GM23338 (cell line): ENCODE measurements at regions not wholly inside any gene's neighbourhood (a gene's known extent, or its start where the extent isn't known, plus 50 kb on each side); places are given as distances from the start of the nearest gene placed in this dataset.

Experiments used
- ATAC-seq: fragments of 200-7000 bp; cut with Tn5 transposase; 3 replicates; pipeline ENCODE4 v1.9.1; 2020
- DNase-seq: peaks from one replicate; pipeline ENCODE4 v3.0.0-alpha.2; 2015; ENCODE audit warnings: low spot score
- H2AFZ ChIP-seq: fragments of 200-600 bp; sonication (generic); 2 replicates; pipeline ENCODE4 v1.8.0; 2016; ENCODE audit warnings: antibody characterized with exemption, mild to moderate bottlenecking, moderate library complexity
- H3F3A ChIP-seq: fragments of 200-600 bp; sonication (generic); replicated peaks from 2 replicates; pipeline ENCODE4 v1.8.0; 2017; ENCODE audit warnings: antibody characterized with exemption, mixed run types, low read depth
- H3K27ac ChIP-seq: fragments of 200-600 bp; sonication (generic); 2 replicates; pipeline ENCODE4 v1.6.1; 2016; ENCODE audit warnings: low read depth
- H3K27me3 ChIP-seq: fragments of 200-600 bp; sonication (generic); 2 replicates; pipeline ENCODE4 v1.8.0; 2016; ENCODE audit warnings: mild to moderate bottlenecking, mixed run types, moderate library complexity; ENCODE audit not compliant: insufficient read depth
- H3K36me3 ChIP-seq: fragments of 200-600 bp; sonication (generic); 2 replicates; pipeline ENCODE4 v1.8.0; 2016; ENCODE audit warnings: mild to moderate bottlenecking; ENCODE audit not compliant: insufficient read depth
- H3K4me1 ChIP-seq: fragments of 200-600 bp; sonication (generic); 2 replicates; pipeline ENCODE4 v1.8.0; 2016; ENCODE audit warnings: mild to moderate bottlenecking, moderate library complexity; ENCODE audit not compliant: insufficient read depth
- H3K4me2 ChIP-seq: fragments of 200-600 bp; sonication (generic); 2 replicates; pipeline ENCODE4 v1.7.1; 2017; ENCODE audit warnings: mixed run types
- H3K4me3 ChIP-seq: fragments of 200-600 bp; sonication (generic); 2 replicates; pipeline ENCODE4 v1.6.1; 2016; ENCODE audit warnings: mixed run types
- H3K79me2 ChIP-seq: fragments of 200-600 bp; sonication (generic); replicated peaks from 2 replicates; pipeline ENCODE4 v1.8.0; 2017; ENCODE audit warnings: mild to moderate bottlenecking; ENCODE audit not compliant: insufficient read depth
- H3K9me2 ChIP-seq: fragments of 200-600 bp; sonication (generic); 2 replicates; pipeline ENCODE4 v1.8.0; 2017; ENCODE audit not compliant: insufficient read depth
- H4K20me1 ChIP-seq: fragments of 200-600 bp; sonication (generic); replicated peaks from 2 replicates; pipeline ENCODE4 v1.8.0; 2017; ENCODE audit warnings: mild to moderate bottlenecking; ENCODE audit not compliant: insufficient read depth
- H3K27ac Mint-ChIP-seq: 2 replicates; pipeline ENCODE4 v1.8.0; 2020; ENCODE audit warnings: inconsistent platforms, mild to moderate bottlenecking, moderate library complexity, mixed read lengths
- H3K27me3 Mint-ChIP-seq: 3 replicates; pipeline ENCODE4 v1.8.0; 2022; ENCODE audit warnings: low read depth, mild to moderate bottlenecking, moderate library complexity, mixed read lengths, inconsistent platforms; ENCODE audit not compliant: insufficient read depth, poor library complexity
- H3K36me3 Mint-ChIP-seq: 3 replicates; pipeline ENCODE4 v1.8.0; 2021; ENCODE audit warnings: low read depth, mild to moderate bottlenecking, inconsistent platforms, moderate library complexity, mixed read lengths
- H3K4me1 Mint-ChIP-seq: 3 replicates; pipeline ENCODE4 v1.8.0; 2020; ENCODE audit warnings: mild to moderate bottlenecking, inconsistent platforms, mixed read lengths
- H3K4me3 Mint-ChIP-seq: 3 replicates; pipeline ENCODE4 v1.8.0; 2021; ENCODE audit warnings: moderate library complexity, mild to moderate bottlenecking, inconsistent platforms, mixed read lengths
- H3K9me3 Mint-ChIP-seq: 3 replicates; pipeline ENCODE4 v1.8.0; 2020; ENCODE audit warnings: moderate library complexity, mild to moderate bottlenecking, inconsistent platforms, mixed read lengths
- CREB1 ChIP-seq: fragments of 250-450 bp; sonication (Bioruptor Pico); IDR thresholded peaks from 2 replicates; pipeline ENCODE4 v1.5.0; 2020; ENCODE audit warnings: low read depth, mild to moderate bottlenecking, moderate library complexity
- EZH2 ChIP-seq: fragments of 200-600 bp; sonication (generic); IDR thresholded peaks from one replicate; pipeline ENCODE4 v1.8.0; 2017; ENCODE audit warnings: antibody characterized with exemption, mild to moderate bottlenecking, low read depth; ENCODE audit not compliant: unreplicated experiment
- NANOG ChIP-seq: IDR thresholded peaks from 2 replicates; pipeline ENCODE4 v1.6.1; 2016; ENCODE audit warnings: antibody characterized with exemption, borderline replicate concordance
- POLR2AphosphoS5 ChIP-seq: IDR thresholded peaks from 2 replicates; pipeline ENCODE4 v1.6.1; 2016; ENCODE audit warnings: antibody characterized with exemption, low read depth
- ZNF114 ChIP-seq: fragments of 250-450 bp; sonication (Bioruptor Pico); IDR thresholded peaks from 2 replicates; pipeline ENCODE4 v1.5.0; 2020; ENCODE audit warnings: mild to moderate bottlenecking, moderate library complexity
- TF ChIP-seq, protein P1 (sequence below): IDR thresholded peaks from 2 replicates; pipeline ENCODE4 v1.6.1; 2016; ENCODE audit warnings: antibody characterized with exemption
- TF ChIP-seq, protein P2 (sequence below): fragments of 250-450 bp; sonication (Bioruptor Pico); IDR thresholded peaks from 2 replicates; pipeline ENCODE4 v1.5.0; 2020; ENCODE audit warnings: mild to moderate bottlenecking, moderate library complexity
- TF ChIP-seq, protein P3 (sequence below), 2 experiments: fragments of 200-600 bp in 1 of 2; sonication (generic) in 1 of 2; conservative IDR thresholded peaks; 2 replicates each; pipeline versions ENCODE4 v1.5.1 to v1.6.1; 2016 to 2017; ENCODE audit warnings: antibody characterized with exemption in 2 of 2, low read depth in 2 of 2, mild to moderate bottlenecking in 2 of 2, moderate library complexity in 1 of 2

DNA sequence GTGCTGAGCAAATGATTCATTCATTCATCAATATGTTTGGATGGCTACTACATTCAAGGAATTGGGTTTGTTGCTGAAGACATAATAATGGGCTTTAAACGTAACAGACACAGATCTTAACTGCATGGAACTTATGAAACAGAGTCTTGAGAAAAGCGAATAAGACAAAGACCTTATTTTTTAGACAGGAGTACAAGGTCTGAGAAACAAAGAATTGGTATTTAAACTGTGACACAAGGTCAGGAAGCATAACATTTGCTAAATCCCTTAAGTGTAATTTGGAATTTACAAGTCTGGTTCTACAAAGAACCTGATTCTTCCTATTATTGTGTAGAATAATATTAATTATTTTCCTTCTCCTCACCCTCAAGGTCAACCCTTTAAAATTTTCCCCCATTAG lies 565.4 kb upstream of the RGS18 start:
- no peak overlapping the region for H3K27ac Mint-ChIP-seq
- Histone ChIP-seq H2AFZ (0 out of 2 replicates have a peak overlapping the region, but pooled peaks have one; percentile 5), H3K27me3 (no peaks in the 10 kb centered on the region), H3K4me1 (peaks cover 16% of the 10 kb centered on the region), H3K4me2 (no peak overlapping the region), H3K27ac (no peak overlapping the region), H3K79me2 (no peaks in the 10 kb centered on the region), H3K36me3 (no peaks in the 10 kb centered on the region), H4K20me1 (no peaks in the 10 kb centered on the region), H3F3A (no peaks in the 10 kb centered on the region), H3K4me3 (no peak overlapping the region), H3K9me2 (no peaks in the 10 kb centered on the region)
- no peak overlapping the region for H3K4me3 Mint-ChIP-seq
- H3K4me1 Mint-ChIP-seq, result peaks cover 18% of the 10 kb centered on the region
- ATAC-seq, result no peak
- no peaks in the 10 kb centered on the region for H3K9me3 Mint-ChIP-seq
- no peaks in the 10 kb centered on the region for H3K36me3 Mint-ChIP-seq
- DNase-seq, result no peak
- no peaks in the 10 kb centered on the region for H3K27me3 Mint-ChIP-seq
- no peak for TF ChIP-seq EZH2
- TF ChIP-seq, protein P1, sequence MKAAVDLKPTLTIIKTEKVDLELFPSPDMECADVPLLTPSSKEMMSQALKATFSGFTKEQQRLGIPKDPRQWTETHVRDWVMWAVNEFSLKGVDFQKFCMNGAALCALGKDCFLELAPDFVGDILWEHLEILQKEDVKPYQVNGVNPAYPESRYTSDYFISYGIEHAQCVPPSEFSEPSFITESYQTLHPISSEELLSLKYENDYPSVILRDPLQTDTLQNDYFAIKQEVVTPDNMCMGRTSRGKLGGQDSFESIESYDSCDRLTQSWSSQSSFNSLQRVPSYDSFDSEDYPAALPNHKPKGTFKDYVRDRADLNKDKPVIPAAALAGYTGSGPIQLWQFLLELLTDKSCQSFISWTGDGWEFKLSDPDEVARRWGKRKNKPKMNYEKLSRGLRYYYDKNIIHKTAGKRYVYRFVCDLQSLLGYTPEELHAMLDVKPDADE, result no peak
- TF ChIP-seq, protein P2, sequence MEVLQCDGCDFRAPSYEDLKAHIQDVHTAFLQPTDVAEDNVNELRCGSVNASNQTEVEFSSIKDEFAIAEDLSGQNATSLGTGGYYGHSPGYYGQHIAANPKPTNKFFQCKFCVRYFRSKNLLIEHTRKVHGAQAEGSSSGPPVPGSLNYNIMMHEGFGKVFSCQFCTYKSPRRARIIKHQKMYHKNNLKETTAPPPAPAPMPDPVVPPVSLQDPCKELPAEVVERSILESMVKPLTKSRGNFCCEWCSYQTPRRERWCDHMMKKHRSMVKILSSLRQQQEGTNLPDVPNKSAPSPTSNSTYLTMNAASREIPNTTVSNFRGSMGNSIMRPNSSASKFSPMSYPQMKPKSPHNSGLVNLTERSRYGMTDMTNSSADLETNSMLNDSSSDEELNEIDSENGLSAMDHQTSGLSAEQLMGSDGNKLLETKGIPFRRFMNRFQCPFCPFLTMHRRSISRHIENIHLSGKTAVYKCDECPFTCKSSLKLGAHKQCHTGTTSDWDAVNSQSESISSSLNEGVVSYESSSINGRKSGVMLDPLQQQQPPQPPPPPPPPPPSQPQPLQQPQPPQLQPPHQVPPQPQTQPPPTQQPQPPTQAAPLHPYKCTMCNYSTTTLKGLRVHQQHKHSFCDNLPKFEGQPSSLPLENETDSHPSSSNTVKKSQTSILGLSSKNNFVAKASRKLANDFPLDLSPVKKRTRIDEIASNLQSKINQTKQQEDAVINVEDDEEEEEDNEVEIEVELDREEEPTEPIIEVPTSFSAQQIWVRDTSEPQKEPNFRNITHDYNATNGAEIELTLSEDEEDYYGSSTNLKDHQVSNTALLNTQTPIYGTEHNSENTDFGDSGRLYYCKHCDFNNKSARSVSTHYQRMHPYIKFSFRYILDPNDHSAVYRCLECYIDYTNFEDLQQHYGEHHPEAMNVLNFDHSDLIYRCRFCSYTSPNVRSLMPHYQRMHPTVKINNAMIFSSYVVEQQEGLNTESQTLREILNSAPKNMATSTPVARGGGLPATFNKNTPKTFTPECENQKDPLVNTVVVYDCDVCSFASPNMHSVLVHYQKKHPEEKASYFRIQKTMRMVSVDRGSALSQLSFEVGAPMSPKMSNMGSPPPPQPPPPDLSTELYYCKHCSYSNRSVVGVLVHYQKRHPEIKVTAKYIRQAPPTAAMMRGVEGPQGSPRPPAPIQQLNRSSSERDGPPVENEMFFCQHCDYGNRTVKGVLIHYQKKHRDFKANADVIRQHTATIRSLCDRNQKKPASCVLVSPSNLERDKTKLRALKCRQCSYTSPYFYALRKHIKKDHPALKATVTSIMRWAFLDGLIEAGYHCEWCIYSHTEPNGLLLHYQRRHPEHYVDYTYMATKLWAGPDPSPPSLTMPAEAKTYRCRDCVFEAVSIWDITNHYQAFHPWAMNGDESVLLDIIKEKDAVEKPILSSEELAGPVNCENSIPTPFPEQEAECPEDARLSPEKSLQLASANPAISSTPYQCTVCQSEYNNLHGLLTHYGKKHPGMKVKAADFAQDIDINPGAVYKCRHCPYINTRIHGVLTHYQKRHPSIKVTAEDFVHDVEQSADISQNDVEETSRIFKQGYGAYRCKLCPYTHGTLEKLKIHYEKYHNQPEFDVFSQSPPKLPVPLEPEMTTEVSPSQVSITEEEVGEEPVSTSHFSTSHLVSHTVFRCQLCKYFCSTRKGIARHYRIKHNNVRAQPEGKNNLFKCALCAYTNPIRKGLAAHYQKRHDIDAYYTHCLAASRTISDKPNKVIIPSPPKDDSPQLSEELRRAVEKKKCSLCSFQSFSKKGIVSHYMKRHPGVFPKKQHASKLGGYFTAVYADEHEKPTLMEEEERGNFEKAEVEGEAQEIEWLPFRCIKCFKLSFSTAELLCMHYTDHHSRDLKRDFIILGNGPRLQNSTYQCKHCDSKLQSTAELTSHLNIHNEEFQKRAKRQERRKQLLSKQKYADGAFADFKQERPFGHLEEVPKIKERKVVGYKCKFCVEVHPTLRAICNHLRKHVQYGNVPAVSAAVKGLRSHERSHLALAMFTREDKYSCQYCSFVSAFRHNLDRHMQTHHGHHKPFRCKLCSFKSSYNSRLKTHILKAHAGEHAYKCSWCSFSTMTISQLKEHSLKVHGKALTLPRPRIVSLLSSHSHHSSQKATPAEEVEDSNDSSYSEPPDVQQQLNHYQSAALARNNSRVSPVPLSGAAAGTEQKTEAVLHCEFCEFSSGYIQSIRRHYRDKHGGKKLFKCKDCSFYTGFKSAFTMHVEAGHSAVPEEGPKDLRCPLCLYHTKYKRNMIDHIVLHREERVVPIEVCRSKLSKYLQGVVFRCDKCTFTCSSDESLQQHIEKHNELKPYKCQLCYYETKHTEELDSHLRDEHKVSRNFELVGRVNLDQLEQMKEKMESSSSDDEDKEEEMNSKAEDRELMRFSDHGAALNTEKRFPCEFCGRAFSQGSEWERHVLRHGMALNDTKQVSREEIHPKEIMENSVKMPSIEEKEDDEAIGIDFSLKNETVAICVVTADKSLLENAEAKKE (CRISPR knock-in tag), result no peak
- TF ChIP-seq, protein P3, sequence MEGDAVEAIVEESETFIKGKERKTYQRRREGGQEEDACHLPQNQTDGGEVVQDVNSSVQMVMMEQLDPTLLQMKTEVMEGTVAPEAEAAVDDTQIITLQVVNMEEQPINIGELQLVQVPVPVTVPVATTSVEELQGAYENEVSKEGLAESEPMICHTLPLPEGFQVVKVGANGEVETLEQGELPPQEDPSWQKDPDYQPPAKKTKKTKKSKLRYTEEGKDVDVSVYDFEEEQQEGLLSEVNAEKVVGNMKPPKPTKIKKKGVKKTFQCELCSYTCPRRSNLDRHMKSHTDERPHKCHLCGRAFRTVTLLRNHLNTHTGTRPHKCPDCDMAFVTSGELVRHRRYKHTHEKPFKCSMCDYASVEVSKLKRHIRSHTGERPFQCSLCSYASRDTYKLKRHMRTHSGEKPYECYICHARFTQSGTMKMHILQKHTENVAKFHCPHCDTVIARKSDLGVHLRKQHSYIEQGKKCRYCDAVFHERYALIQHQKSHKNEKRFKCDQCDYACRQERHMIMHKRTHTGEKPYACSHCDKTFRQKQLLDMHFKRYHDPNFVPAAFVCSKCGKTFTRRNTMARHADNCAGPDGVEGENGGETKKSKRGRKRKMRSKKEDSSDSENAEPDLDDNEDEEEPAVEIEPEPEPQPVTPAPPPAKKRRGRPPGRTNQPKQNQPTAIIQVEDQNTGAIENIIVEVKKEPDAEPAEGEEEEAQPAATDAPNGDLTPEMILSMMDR (conservative IDR thresholded peaks at IDR 0.05; ENCODE audit: low read depth in 2 of 2), result no peak
- no peak for TF ChIP-seq CREB1 (CRISPR knock-in tag)
- TF ChIP-seq POLR2AphosphoS5, result no peak
- TF ChIP-seq ZNF114 (CRISPR knock-in tag), result no peak
- no peak for TF ChIP-seq NANOG
